Heart left ventricle (tissue), 13 donors: ENCODE measurements at regions not wholly inside any gene's neighbourhood (a gene's known extent, or its start where the extent isn't known, plus 50 kb on each side); places are given as distances from the start of the nearest gene placed in this dataset.

Experiments
- CTCF ChIP-seq, 12 donors: fragments of 200-600 bp; sonication (generic) in 4 of 12; IDR thresholded peaks; one replicate each; pipeline versions ENCODE4 v1.5.0 to v1.8.0; 2018 to 2022; ENCODE audit warnings: antibody characterized with exemption in 12 of 12, mild to moderate bottlenecking in 5 of 12
- POLR2A ChIP-seq, 2 donors: fragments of 450-650 bp; IDR thresholded peaks; one replicate each; pipeline ENCODE4 v1.6.1; 2017; ENCODE audit warnings: antibody characterized with exemption in 2 of 2, mild to moderate bottlenecking in 2 of 2, moderate library complexity in 2 of 2
- donor health status: ischemic (EF 13 %, LVEDD 7.1; RV severe dilation, severe dysfunction).
- donor health status: DM: no; HTN: yes; CAD: no.
- donor health status: DM: no; HTN: no; CAD: no.
- donor health status: ischemic (EF 25% LVEDD 6.9; RV normal size, moderate dysfunction).
- donor health status: ischemic (EF 25% LVEDD 5.7; RV mildly dilated, moderate dysfunction).
- donor health status: ischemic (EF 35%, LVEDD 5.7; RV mildly dilated, moderate dysfunction).
- donor health status: nonischemic (EF 11% LVEDD 7.7; RV severe dilation, severe dysfunction).
- donor health status: DM: yes; HTN: yes; CAD: no.
- donor health status: PGD.
- donor health status: ischemic (EF 29% LVEDD 5.4; RV normal size, mild dysfunction).
- donor health status: nonischemic (EF 23%, LVEDD 6.1; RV moderate dilation, normal function).

- no peak for TF ChIP-seq CTCF (IDR thresholded peaks at IDR 0.05)
- TF ChIP-seq POLR2A (IDR thresholded peaks at IDR 0.05): no peak
Measured at GRCh38 chr17:12579288-12579687, 86.4 kb upstream of the MYOCD start.
